GM19397 (cell line): ENCODE measurements at regions not wholly inside any gene's neighbourhood (a gene's known extent, or its start where the extent isn't known, plus 50 kb on each side); places are given as distances from the start of the nearest gene placed in this dataset.
A peak's percentile ranks its signal among the peaks of the same experiment; 100 is the strongest.
"Not testable (repeated sequence)": the region's sequence is repeated elsewhere in the genome, so short reads cannot be mapped to it uniquely, and the experiment has no call there.

Source experiments
- ATAC-seq: cut with Tn5 transposase; IDR thresholded peaks from one replicate; pipeline ENCODE4 v1.9.1; 2021; ENCODE audit warnings: mild to moderate bottlenecking, moderate library complexity; ENCODE audit not compliant: unreplicated experiment

- ATAC-seq = no peak
These were observed 185.0 kb upstream of the NRXN3 start for GRCh38 chr14:77985211-77985615.

- no peak for ATAC-seq
These were observed 183.4 kb upstream of the NRXN3 start for GRCh38 chr14:77986773-77987172.

- no peak for ATAC-seq
These were observed 181.9 kb upstream of the NRXN3 start for GRCh38 chr14:77988096-77988870.

GRCh38 chr14:77988970-77989369 lies 181.2 kb upstream of the NRXN3 start:
- no peak for ATAC-seq

- no peak for ATAC-seq
These were observed 180.7 kb upstream of the NRXN3 start for GRCh38 chr14:77989441-77989991.

- no peak for ATAC-seq
These were observed 179.8 kb upstream of the NRXN3 start for GRCh38 chr14:77990337-77990736.

GRCh38 chr14:77991128-77991772 lies 178.9 kb upstream of the NRXN3 start:
- ATAC-seq = no peak

- ATAC-seq = no peak
These were observed 164.8 kb upstream of the NRXN3 start for GRCh38 chr14:78005325-78005724.

GRCh38 chr14:78007160-78007559 lies 163.0 kb upstream of the NRXN3 start:
- ATAC-seq = no peak

GRCh38 chr14:78010688-78011087 lies 159.5 kb upstream of the NRXN3 start:
- no peak for ATAC-seq

- not testable (repeated sequence) for ATAC-seq
These were observed 156.3 kb upstream of the NRXN3 start for GRCh38 chr14:78013911-78014310.

- no peak for ATAC-seq
These were observed 153.6 kb upstream of the NRXN3 start for GRCh38 chr14:78016532-78016931.

GRCh38 chr14:78018283-78018682 lies 151.9 kb upstream of the NRXN3 start:
- ATAC-seq = no peak

GRCh38 chr14:78022059-78022458 lies 148.1 kb upstream of the NRXN3 start:
- ATAC-seq = peak; percentile 83

GRCh38 chr14:78023112-78023511 lies 147.1 kb upstream of the NRXN3 start:
- ATAC-seq = no peak

GRCh38 chr14:78028471-78028870 lies 141.7 kb upstream of the NRXN3 start:
- no peak for ATAC-seq

- no peak for ATAC-seq
These were observed 140.4 kb upstream of the NRXN3 start for GRCh38 chr14:78029601-78030372.

GRCh38 chr14:78043349-78043748 lies 126.8 kb upstream of the NRXN3 start:
- no peak for ATAC-seq

- ATAC-seq = no peak
These were observed 122.1 kb upstream of the NRXN3 start for GRCh38 chr14:78048120-78048519.

GRCh38 chr14:78056890-78057289 lies 113.3 kb upstream of the NRXN3 start:
- not testable (repeated sequence) for ATAC-seq

GRCh38 chr14:78070344-78070743 lies 99.8 kb upstream of the NRXN3 start:
- ATAC-seq = no peak
